ENCODE measurements at regions not wholly inside any gene's neighbourhood (a gene's known extent, or its start where the extent isn't known, plus 50 kb on each side); places are given as distances from the start of the nearest gene placed in this dataset.
A peak's percentile ranks its signal among the peaks of the same experiment; 100 is the strongest.

- peak overlapping the region; percentile 35 for H3K4me2 ChIP-seq
- H3K36me3 Mint-ChIP-seq (ENCODE audit: low read depth): peaks cover 15% of the 10 kb centered on the region; the same call in 2 of the 3 replicates
- peaks cover 19% of the 10 kb centered on the region for H3K9me3 Mint-ChIP-seq
- no peaks in the 10 kb centered on the region for H3F3A ChIP-seq (replicated peaks; ENCODE audit: low read depth)
- no peaks in the 10 kb centered on the region for H3K79me2 ChIP-seq (replicated peaks; ENCODE audit: insufficient read depth)
- peak overlapping the region; percentile 90 for H3K27ac Mint-ChIP-seq
- peak overlapping the region; percentile 77 for H2AFZ ChIP-seq
- H4K20me1 ChIP-seq (replicated peaks; ENCODE audit: insufficient read depth): no peaks in the 10 kb centered on the region
- H3K9me2 ChIP-seq (ENCODE audit: insufficient read depth): no peaks in the 10 kb centered on the region
- no peak overlapping the region for H3K4me3 Mint-ChIP-seq
- H3K27me3 ChIP-seq (ENCODE audit: insufficient read depth): no peaks in the 10 kb centered on the region
- H3K27me3 Mint-ChIP-seq (ENCODE audit: insufficient read depth, low read depth, poor library complexity): no peaks in the 10 kb centered on the region
- H3K4me3 ChIP-seq: no peak overlapping the region
- TF ChIP-seq CREB1 (CRISPR knock-in tag; IDR thresholded peaks at IDR 0.05; ENCODE audit: low read depth) (no peak), CTCF (conservative IDR thresholded peaks at IDR 0.05; ENCODE audit: low read depth in 2 of 2) (0 out of 4 replicates have a peak, but pooled peaks of 1 of the 2 experiments have one; percentile 15), STAT1 (IDR thresholded peaks at IDR 0.05; ENCODE audit: unreplicated experiment) (no peak), NANOG (IDR thresholded peaks at IDR 0.05; ENCODE audit: borderline replicate concordance) (no peak; the same call in 1 of the 2 replicates)
- peak; percentile 53 for DNase-seq (ENCODE audit: low spot score)
- H3K27ac ChIP-seq (ENCODE audit: low read depth): peak overlapping the region; percentile 60; the same call in 1 of the 2 replicates
- peak; percentile 65 for ATAC-seq
- H3K4me1 Mint-ChIP-seq: peaks cover 21% of the 10 kb centered on the region
- peaks cover 15% of the 10 kb centered on the region; the same call in 1 of the 2 replicates for H3K4me1 ChIP-seq (ENCODE audit: insufficient read depth)
- no peaks in the 10 kb centered on the region for H3K36me3 ChIP-seq (ENCODE audit: insufficient read depth)
These were observed 64.3 kb downstream of the SPRY2 start for GRCh38 chr13:80276371-80277289.

- Histone ChIP-seq H3K79me2 (replicated peaks; ENCODE audit: insufficient read depth) (no peaks in the 10 kb centered on the region), H3K36me3 (ENCODE audit: insufficient read depth) (no peaks in the 10 kb centered on the region), H3K4me2 (no peak overlapping the region), H3K4me1 (ENCODE audit: insufficient read depth) (peaks cover 15% of the 10 kb centered on the region; the same call in 1 of the 2 replicates), H3K27ac (ENCODE audit: low read depth) (no peak overlapping the region), H3K9me2 (ENCODE audit: insufficient read depth) (no peaks in the 10 kb centered on the region), H3F3A (replicated peaks; ENCODE audit: low read depth) (no peaks in the 10 kb centered on the region), H3K4me3 (no peak overlapping the region), H3K27me3 (ENCODE audit: insufficient read depth) (no peaks in the 10 kb centered on the region), H2AFZ (peak overlapping the region; percentile 61; the same call in 1 of the 2 replicates), H4K20me1 (replicated peaks; ENCODE audit: insufficient read depth) (no peaks in the 10 kb centered on the region)
- no peak overlapping the region for H3K4me3 Mint-ChIP-seq
- no peaks in the 10 kb centered on the region for H3K27me3 Mint-ChIP-seq (ENCODE audit: insufficient read depth, low read depth, poor library complexity)
- peaks cover 24% of the 10 kb centered on the region; the same call in 2 of the 3 replicates for H3K36me3 Mint-ChIP-seq (ENCODE audit: low read depth)
- ATAC-seq: no peak
- H3K4me1 Mint-ChIP-seq: peaks cover 13% of the 10 kb centered on the region
- peaks cover 28% of the 10 kb centered on the region for H3K9me3 Mint-ChIP-seq
- no peak for DNase-seq (ENCODE audit: low spot score)
- H3K27ac Mint-ChIP-seq: no peak overlapping the region; the same call in 1 of the 2 replicates
- TF ChIP-seq ZNF462 (CRISPR knock-in tag; IDR thresholded peaks at IDR 0.05) (no peak), EZH2phosphoT487 (IDR thresholded peaks at IDR 0.05; ENCODE audit: unreplicated experiment) (no peak), CTCF (conservative IDR thresholded peaks at IDR 0.05; ENCODE audit: low read depth in 2 of 2) (no peak), STAT1 (IDR thresholded peaks at IDR 0.05; ENCODE audit: unreplicated experiment) (no peak), ZNF114 (CRISPR knock-in tag; IDR thresholded peaks at IDR 0.05) (no peak), ETS1 (IDR thresholded peaks at IDR 0.05) (no peak)
These were observed 66.3 kb downstream of the SPRY2 start for GRCh38 chr13:80274643-80275042.

Data from GM23338 (cell line).